ENCODE measurements at regions not wholly inside any gene's neighbourhood (a gene's known extent, or its start where the extent isn't known, plus 50 kb on each side); places are given as distances from the start of the nearest gene placed in this dataset.
"Not testable (repeated sequence)": the region's sequence is repeated elsewhere in the genome, so short reads cannot be mapped to it uniquely, and the experiment has no call there.

DNA sequence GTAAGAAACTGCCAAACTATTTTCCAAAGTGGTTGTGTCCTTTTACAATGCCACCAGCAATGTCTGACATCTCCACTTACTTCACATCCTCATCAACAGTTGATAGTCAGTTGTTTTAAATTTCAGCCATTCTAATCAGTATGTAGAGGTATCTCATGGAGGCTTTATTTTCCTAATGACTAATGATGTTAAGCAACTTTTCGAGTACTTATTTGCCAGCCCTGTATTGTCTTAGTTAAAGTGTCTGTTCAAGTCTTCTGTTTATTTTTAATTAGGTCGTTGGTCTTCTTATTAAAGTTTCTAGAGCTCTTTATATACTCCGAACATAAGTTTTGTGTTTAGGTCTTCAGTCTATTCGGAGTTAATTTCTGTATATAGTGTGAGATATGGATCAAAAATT lies 54.9 kb upstream of the NBPF12 start:
- H3K27ac Mint-ChIP-seq; intact Hi-C loops (cut with micrococcal nuclease); H3K4me3 Mint-ChIP-seq; DNase-seq; H3K36me3 Mint-ChIP-seq (ENCODE audit: low read depth); H3K4me1 Mint-ChIP-seq; H3K9me3 Mint-ChIP-seq; H3K27me3 Mint-ChIP-seq: not testable (repeated sequence)

DNA sequence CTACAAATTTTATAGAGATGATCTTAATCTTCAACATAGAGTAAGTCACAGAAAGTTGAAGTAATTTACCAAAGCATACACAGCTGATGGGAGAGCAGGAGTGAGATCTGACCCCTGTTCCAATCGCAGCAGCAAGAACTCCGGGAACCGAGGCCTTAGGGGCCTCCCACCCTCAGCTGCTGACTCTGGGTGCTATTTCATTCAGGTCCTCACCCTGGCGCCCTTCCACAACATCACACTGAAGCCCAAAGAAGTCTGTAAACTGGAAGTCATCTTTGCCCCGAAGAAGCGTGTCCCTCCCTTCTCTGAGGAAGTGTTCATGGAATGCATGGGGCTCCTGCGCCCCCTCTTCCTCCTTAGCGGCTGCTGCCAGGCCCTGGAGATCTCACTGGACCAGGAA lies 57.0 kb upstream of the NBPF12 start:
- H3K36me3 Mint-ChIP-seq (ENCODE audit: low read depth); DNase-seq; intact Hi-C loops (cut with micrococcal nuclease); H3K4me1 Mint-ChIP-seq; H3K27ac Mint-ChIP-seq; H3K4me3 Mint-ChIP-seq; H3K9me3 Mint-ChIP-seq; H3K27me3 Mint-ChIP-seq: not testable (repeated sequence)

DNA sequence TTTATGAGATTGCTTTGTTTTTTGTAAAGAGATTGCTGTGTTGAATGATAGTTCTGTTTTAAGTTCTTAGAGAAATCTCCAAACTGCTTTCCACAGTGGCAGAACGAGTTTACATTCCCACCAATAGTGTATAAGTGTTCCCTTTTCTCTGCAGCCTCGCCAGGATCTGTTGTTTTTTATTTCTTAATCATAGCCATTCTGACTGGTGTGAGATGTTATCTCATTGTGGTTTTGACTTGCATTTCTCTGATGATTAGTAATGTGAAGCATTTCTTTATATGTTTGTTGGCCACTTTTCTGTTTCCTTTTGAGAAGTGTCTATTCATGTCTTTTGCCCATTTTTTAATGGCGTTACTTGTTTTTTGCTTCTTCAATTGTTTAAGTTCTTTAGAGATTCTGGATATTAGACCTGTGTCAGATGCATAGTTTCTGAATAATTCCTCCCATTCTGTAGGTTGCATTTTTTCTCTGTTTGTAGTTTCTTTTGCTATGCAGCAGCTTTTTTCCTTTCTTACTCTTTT lies 74.3 kb upstream of the NBPF12 start:
- intact Hi-C loops (cut with micrococcal nuclease); H3K27ac Mint-ChIP-seq; H3K4me1 Mint-ChIP-seq; DNase-seq; H3K4me3 Mint-ChIP-seq; H3K9me3 Mint-ChIP-seq; H3K27me3 Mint-ChIP-seq; H3K36me3 Mint-ChIP-seq (ENCODE audit: low read depth): not testable (repeated sequence)

DNA sequence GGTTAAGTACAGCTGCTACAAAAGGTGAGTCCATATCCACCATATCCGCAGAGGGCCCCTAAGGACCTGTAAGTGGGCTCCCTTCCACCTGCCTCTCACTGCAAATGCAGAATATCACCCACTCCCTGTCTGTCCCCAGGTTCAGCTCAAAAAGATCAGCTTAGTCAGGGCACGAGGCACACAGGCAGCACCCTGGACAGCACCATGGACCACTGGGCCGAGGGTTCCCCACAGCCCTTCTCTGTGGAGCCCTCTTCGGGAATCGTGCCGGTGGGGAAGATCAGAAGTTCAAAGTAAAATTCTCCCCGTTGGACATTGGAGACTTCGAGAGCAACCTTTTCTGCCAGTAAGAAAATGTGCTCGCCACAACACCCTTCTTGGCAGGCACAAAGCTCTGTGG lies 85.0 kb upstream of the NBPF12 start:
- intact Hi-C loops (cut with micrococcal nuclease); H3K9me3 Mint-ChIP-seq; H3K4me3 Mint-ChIP-seq; H3K4me1 Mint-ChIP-seq; H3K27me3 Mint-ChIP-seq; DNase-seq; H3K27ac Mint-ChIP-seq; H3K36me3 Mint-ChIP-seq (ENCODE audit: low read depth): not testable (repeated sequence)

DNA sequence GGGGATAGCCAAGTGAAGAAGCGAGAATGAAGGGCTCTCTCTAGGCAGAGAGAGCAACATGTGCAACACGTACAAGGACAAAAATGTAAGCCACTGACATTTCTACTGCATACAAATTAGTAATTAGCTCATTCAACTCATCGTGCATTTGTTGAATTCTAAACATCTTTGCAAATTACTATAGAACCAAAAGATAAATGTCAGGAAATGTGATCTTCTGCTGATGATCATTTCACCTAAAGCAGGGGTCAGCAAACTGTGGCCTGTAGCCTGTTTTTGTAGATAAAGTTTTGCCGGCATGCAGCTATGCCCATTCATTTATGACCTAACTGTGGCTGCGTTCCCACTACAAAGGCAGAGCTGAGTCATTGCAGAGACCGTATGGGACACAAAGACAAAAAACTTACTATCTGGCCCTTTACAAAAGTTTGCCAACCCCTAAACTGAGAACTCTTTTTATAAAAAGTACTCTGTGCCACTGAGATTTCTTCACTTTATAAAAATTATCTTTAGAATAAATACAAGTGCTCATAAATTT lies 87.7 kb upstream of the NBPF12 start:
- intact Hi-C loops (cut with micrococcal nuclease); H3K27ac Mint-ChIP-seq; H3K9me3 Mint-ChIP-seq; H3K36me3 Mint-ChIP-seq (ENCODE audit: low read depth); H3K4me1 Mint-ChIP-seq; H3K4me3 Mint-ChIP-seq; DNase-seq; H3K27me3 Mint-ChIP-seq: not testable (repeated sequence)

DNA sequence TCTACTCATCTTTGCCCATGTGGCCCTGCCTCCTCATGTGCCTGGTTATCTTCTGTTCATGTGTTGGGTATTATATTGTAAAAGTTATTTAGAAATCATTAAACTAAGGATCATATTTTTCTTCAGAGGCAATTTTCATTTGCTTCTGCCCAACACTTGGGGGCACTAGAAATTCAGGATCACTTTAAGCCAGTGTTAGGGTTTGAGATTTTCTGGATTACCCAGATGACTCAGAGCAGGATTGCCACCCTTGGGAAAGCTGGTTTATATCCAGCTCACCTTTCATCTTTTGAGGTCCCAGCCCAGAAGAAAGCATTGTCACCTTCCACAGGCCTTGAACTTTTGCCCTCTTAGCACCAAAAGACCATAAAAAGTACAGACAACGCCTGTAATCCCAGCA lies 99.4 kb upstream of the NBPF12 start:
- intact Hi-C loops (cut with micrococcal nuclease); DNase-seq; H3K9me3 Mint-ChIP-seq; H3K4me1 Mint-ChIP-seq; H3K27me3 Mint-ChIP-seq; H3K36me3 Mint-ChIP-seq (ENCODE audit: low read depth); H3K4me3 Mint-ChIP-seq; H3K27ac Mint-ChIP-seq: not testable (repeated sequence)

DNA sequence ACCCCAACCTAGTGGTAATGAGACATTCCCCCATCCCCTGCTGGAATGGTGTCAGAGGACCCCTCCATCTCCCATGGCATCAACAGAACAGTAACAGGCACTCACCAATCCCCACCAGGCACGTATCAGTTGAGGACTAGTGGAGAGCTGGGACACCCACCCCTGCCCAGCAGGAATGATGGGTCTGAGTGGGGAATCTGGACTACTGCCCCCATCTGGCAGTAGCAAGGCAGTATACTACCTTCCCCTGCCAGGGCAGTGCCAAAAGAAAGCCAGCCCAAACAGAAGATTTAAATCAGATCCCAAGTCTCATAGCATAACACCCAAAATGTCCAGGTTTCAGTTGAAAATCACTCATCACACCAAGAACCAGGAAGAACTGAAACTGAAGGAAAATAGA lies 111.2 kb upstream of the NBPF12 start:
- H3K27me3 Mint-ChIP-seq; H3K4me1 Mint-ChIP-seq; H3K9me3 Mint-ChIP-seq; H3K27ac Mint-ChIP-seq; intact Hi-C loops (cut with micrococcal nuclease); H3K4me3 Mint-ChIP-seq; DNase-seq; H3K36me3 Mint-ChIP-seq (ENCODE audit: low read depth): not testable (repeated sequence)

DNA sequence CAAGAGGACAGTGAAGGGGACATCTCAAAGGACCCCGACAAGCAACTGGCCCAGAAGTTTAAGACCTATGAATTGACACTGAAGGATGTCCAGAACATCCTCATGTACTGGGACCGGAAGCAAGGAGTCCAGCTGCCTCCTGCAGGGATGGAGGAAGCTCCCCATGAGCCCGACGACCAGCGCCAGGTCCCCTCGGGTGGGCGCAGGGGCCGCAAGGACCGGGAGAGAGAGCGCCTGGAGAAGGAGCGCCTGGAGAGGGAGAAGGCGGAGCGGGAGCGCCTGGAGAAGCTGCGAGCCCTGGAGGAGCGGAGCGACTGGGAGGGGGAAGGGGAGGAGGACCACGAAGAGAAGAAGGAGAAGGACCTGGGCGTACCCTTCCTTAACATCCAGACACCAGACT lies 143.9 kb upstream of the NBPF12 start:
- DNase-seq; H3K4me1 Mint-ChIP-seq; H3K27me3 Mint-ChIP-seq; H3K36me3 Mint-ChIP-seq (ENCODE audit: low read depth); intact Hi-C loops (cut with micrococcal nuclease); H3K4me3 Mint-ChIP-seq; H3K9me3 Mint-ChIP-seq; H3K27ac Mint-ChIP-seq: not testable (repeated sequence)

DNA sequence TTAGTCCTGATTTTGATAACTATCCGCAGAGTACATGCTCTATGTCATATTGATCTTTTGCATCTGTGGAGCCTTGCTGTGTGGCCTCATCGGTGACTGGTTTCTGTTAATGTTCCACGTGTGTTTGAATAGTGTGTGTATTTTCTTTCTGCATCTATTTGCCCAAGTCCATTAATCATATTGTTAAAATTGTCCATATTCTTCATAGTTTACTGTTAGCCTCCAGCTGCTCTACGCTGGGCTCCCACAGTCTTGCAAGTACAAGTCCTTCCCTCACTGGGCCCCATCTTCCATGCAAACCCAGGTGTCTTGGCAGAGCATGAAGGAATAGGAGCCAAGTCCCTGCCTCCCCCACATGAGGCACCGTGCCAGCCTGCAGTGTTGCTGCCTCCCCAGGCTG lies 145.4 kb upstream of the NBPF12 start:
- H3K4me1 Mint-ChIP-seq; H3K36me3 Mint-ChIP-seq (ENCODE audit: low read depth); DNase-seq; intact Hi-C loops (cut with micrococcal nuclease); H3K27me3 Mint-ChIP-seq; H3K9me3 Mint-ChIP-seq; H3K27ac Mint-ChIP-seq; H3K4me3 Mint-ChIP-seq: not testable (repeated sequence)

DNA sequence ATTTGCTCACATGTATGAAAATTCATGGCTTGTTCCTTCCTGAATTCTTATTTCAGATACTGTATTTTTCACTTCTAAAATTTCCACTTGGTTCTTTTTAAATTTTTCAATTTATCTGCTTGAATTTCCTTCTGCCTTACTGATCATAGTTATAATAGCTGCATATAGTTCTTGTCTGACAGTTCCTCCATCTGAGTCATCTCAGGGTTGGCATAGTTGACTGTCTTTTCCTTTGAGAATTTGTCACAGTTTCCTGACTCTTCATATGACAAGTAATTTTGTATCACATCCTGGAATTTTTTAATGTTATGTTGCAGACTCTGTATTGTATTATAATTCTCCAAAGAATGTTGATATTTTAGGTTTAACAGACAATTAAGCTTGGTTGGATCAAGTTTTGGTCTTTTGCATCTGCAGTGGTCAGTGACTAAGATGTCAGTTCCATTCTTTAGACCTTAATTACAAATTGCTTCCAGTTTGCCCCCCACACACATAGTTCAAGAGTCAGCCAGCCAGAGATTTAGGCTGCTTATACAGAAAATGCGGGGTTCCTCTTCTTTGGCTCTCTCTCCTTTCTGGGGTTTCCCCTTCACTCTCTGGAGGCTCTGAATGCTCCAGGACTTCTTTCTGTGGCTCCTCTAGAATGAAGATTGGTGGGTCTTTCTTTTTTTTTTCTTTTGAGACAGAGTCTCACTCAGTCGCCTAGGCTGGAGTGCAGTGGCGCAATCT lies 153.7 kb upstream of the NBPF12 start:
- intact Hi-C loops (cut with micrococcal nuclease); DNase-seq; H3K36me3 Mint-ChIP-seq (ENCODE audit: low read depth); H3K27me3 Mint-ChIP-seq; H3K9me3 Mint-ChIP-seq; H3K27ac Mint-ChIP-seq; H3K4me1 Mint-ChIP-seq; H3K4me3 Mint-ChIP-seq: not testable (repeated sequence)

DNA sequence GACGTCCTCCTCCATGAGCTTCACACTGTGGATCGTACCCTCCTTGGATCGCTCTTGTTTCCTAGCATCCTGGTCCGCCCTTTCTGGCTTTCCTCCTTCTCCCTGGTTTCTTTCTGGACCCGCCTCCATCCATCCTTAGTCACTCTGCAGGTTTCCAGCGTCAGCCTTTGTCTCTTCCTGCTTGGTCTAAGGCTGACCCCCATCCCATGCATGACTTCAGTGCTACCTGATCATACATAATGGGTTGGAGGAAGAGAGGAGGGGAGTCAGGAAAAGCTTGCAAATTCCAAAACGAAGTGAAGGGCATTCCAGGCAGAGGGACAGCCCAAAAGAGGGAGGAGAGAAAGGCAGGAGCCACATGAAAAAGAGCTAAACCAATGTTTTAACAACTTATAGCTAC lies 156.9 kb upstream of the NBPF12 start:
- H3K36me3 Mint-ChIP-seq (ENCODE audit: low read depth); H3K27ac Mint-ChIP-seq; DNase-seq; H3K9me3 Mint-ChIP-seq; H3K4me1 Mint-ChIP-seq; intact Hi-C loops (cut with micrococcal nuclease); H3K4me3 Mint-ChIP-seq; H3K27me3 Mint-ChIP-seq: not testable (repeated sequence)

DNA sequence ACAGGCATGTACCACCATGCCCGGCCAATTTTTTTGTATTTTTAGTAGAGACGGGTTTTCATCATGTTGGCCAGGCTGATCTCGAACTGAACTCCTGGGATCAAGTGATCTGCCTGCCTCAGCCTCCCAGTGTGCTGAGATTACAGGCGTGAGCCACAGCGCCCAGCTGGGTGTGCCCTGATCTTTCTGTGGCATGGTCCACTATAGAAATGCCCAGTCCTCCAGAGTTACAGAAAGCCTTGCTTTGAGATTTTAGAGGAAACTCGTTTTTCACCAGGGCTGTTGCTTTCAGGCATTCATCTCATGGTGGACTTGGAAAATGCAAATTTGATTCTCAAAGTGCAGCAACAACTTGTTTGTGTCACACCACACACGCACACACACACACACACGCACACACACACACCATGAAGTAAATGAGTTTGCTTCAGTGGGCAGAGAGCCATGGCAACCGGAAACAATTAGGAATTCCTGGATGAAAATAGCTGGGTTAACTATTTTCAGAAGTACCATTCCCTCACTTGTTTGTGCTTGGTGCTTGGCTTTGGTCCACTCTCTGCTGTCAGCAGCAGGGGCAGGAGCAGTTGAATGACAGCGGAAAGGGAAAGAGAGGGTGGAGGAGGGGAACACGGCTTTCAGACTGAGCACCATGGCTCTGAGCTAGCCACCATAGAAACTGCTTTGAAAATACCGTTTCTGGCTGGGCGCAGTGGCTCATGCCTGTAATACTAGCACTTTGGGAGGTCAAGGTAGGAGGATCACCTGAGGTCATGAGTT lies 160.1 kb upstream of the NBPF12 start:
- H3K27me3 Mint-ChIP-seq; H3K36me3 Mint-ChIP-seq (ENCODE audit: low read depth); H3K4me1 Mint-ChIP-seq; DNase-seq; H3K27ac Mint-ChIP-seq; H3K9me3 Mint-ChIP-seq; intact Hi-C loops (cut with micrococcal nuclease); H3K4me3 Mint-ChIP-seq: not testable (repeated sequence)

DNA sequence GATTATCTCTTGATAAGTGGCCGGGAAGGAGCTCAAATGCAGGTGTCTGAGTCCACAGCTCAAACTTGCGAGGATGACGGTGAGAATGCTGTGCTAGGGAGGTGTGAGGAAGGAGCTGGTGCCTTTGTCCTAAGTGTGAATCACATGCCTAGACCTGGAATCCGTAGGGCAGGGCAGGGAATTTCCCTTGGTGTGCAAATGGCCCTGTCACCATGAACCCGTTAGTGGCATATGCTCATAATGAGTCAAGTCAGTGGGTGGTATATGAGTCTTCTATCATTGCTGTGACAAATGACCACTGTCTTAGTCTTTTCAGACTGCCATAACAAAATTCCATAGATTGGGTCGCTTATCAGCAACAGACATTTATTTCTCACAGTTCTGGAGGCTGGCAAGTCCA lies 163.1 kb upstream of the NBPF12 start:
- H3K27me3 Mint-ChIP-seq; H3K9me3 Mint-ChIP-seq; H3K4me1 Mint-ChIP-seq; H3K27ac Mint-ChIP-seq; H3K36me3 Mint-ChIP-seq (ENCODE audit: low read depth); H3K4me3 Mint-ChIP-seq; DNase-seq; intact Hi-C loops (cut with micrococcal nuclease): not testable (repeated sequence)

DNA sequence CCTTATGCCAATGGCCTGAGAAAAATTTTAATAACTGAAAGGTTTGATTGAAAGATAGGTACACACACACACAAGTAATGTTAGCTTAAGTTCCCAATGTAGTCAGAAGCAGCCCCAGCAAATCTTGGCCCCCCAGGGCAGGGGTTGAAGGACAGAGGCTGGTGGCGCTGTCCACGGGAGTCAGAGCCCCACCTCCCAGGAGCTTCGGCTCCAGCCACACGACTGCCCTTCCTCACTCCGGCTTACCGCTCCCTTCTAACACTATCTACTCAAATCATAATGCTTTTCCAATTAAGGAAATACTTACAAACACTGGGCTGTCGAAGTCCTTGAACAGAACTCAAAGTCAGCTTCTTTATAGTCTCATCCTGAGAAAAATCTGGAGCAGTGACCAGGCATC lies 163.9 kb upstream of the NBPF12 start:
- DNase-seq; H3K27me3 Mint-ChIP-seq; H3K4me3 Mint-ChIP-seq; H3K4me1 Mint-ChIP-seq; intact Hi-C loops (cut with micrococcal nuclease); H3K9me3 Mint-ChIP-seq; H3K36me3 Mint-ChIP-seq (ENCODE audit: low read depth); H3K27ac Mint-ChIP-seq: not testable (repeated sequence)
